ENCODE measurements at regions not wholly inside any gene's neighbourhood (a gene's known extent, or its start where the extent isn't known, plus 50 kb on each side); places are given as distances from the start of the nearest gene placed in this dataset.

DNA sequence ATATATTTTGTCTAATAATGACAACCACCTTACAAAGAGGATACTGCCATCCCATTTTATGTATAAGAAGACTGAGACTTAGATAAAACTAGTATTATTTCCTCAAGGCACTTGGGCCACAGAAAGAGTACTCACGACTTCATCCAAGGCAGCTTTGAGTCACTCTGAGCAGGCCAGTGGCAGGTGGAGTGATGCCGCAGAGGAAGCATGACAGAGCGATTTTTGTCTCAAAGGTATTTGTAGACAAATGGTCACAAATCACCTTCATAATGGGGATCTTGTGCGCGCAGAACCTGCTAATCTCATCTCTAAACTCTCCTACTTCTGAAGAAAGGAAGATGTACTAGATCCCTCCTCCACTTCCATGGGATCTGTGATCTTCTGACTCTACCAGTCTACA is 113.2 kb upstream of the NAMPT start:
- no peak overlapping the region for H3K27ac ChIP-seq
- no peak for DNase-seq
- H3K36me3 ChIP-seq: no peaks in the 10 kb centered on the region
- WGBS, 3 donors: 85 to 91% (median 91%) methylated on average over 5 of the region's 5 CpGs
- intact Hi-C loops (cut with DNase I): no loop called here
- H3K9me3 ChIP-seq: no peaks in the 10 kb centered on the region
- no peak overlapping the region for H3K4me3 ChIP-seq
- no peak for TF ChIP-seq CTCF (IDR thresholded peaks at IDR 0.05)
- no peak for TF ChIP-seq POLR2A (IDR thresholded peaks at IDR 0.05)
- no peak for TF ChIP-seq EP300 (IDR thresholded peaks at IDR 0.05)
- H3K27me3 ChIP-seq: no peaks in the 10 kb centered on the region
- H3K4me1 ChIP-seq (ENCODE audit: insufficient read depth): no peaks in the 10 kb centered on the region

- no peaks in the 10 kb centered on the region for H3K4me1 ChIP-seq (ENCODE audit: insufficient read depth)
- no peak overlapping the region for H3K27ac ChIP-seq
- TF ChIP-seq EP300 (IDR thresholded peaks at IDR 0.05) (no peak), POLR2A (IDR thresholded peaks at IDR 0.05) (no peak), CTCF (IDR thresholded peaks at IDR 0.05) (no peak)
- H3K9me3 ChIP-seq: no peaks in the 10 kb centered on the region
- intact Hi-C loops (cut with DNase I): no loop called here
- H3K4me3 ChIP-seq: no peak overlapping the region
- no peaks in the 10 kb centered on the region for H3K36me3 ChIP-seq
- no peaks in the 10 kb centered on the region for H3K27me3 ChIP-seq
- no peak for DNase-seq
Observed at GRCh38 chr7:106394526-106394925, 109.7 kb upstream of the NAMPT start.

DNA sequence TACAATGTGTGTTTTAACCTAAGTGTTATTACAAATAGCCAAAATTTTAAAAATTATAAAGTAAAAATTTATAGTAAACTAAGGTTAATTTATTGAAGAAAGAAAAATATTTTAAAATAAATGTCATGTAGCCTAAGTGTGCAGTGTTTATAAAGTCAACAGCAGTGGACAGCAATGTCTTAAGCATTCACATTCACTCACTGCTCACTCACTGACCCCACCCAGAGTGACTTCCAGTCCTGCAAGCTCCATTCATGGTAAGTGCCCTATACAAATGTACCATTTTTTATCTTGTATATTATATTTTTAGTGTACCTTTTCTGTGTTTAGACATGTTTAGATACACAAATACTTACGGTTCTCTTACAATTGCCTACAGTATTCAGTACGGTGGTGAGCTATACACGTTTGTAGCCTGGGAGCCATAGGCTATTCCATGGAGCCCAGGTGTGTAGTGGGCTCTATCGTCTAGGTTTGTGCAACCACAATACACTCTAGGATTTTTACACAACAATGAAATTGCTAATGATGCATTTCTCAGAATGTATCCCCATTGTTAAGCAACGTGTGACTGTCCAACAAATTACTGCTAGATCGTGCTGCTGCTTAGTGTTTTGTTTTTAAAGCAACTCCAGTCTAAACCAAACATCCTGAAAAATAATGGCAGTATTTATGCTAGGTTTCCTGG is 108.9 kb upstream of the NAMPT start:
- Histone ChIP-seq H3K27me3 (no peaks in the 10 kb centered on the region), H3K4me3 (no peak overlapping the region), H3K4me1 (ENCODE audit: insufficient read depth) (no peaks in the 10 kb centered on the region), H3K36me3 (no peaks in the 10 kb centered on the region), H3K27ac (no peak overlapping the region), H3K9me3 (no peaks in the 10 kb centered on the region)
- DNase-seq: no peak
- intact Hi-C loops (cut with DNase I): no loop called here
- TF ChIP-seq CTCF (IDR thresholded peaks at IDR 0.05): no peak
- no peak for TF ChIP-seq EP300 (IDR thresholded peaks at IDR 0.05)
- TF ChIP-seq POLR2A (IDR thresholded peaks at IDR 0.05): no peak
- WGBS, 3 donors: 48 to 67% (median 61%) methylated on average over 6 of the region's 6 CpGs

- H3K27me3 ChIP-seq: no peaks in the 10 kb centered on the region
- intact Hi-C loops (cut with DNase I): no loop called here
- WGBS, 3 donors: 55 to 64% (median 56%) methylated on average over 2 of the region's 2 CpGs
- H3K4me3 ChIP-seq: no peak overlapping the region
- no peaks in the 10 kb centered on the region for H3K36me3 ChIP-seq
- TF ChIP-seq POLR2A (IDR thresholded peaks at IDR 0.05) (no peak), EP300 (IDR thresholded peaks at IDR 0.05) (no peak), CTCF (IDR thresholded peaks at IDR 0.05) (no peak)
- no peak for DNase-seq
- H3K9me3 ChIP-seq: no peaks in the 10 kb centered on the region
- no peak overlapping the region for H3K27ac ChIP-seq
- H3K4me1 ChIP-seq (ENCODE audit: insufficient read depth): no peaks in the 10 kb centered on the region
Observed at GRCh38 chr7:106392590-106392989, 107.8 kb upstream of the NAMPT start.
